HG02981 (cell line): ENCODE measurements at regions not wholly inside any gene's neighbourhood (a gene's known extent, or its start where the extent isn't known, plus 50 kb on each side); places are given as distances from the start of the nearest gene placed in this dataset.
"Not testable (repeated sequence)": the region's sequence is repeated elsewhere in the genome, so short reads cannot be mapped to it uniquely, and the experiment has no call there.

Source experiments
- ATAC-seq: cut with Tn5 transposase; IDR thresholded peaks from one replicate; pipeline ENCODE4 v1.9.1; 2021; ENCODE audit warnings: mild to moderate bottlenecking, moderate library complexity; ENCODE audit not compliant: unreplicated experiment

- ATAC-seq: no peak
Observed at GRCh38 chrX:131821945-131822622, 201.0 kb upstream of the STK26 start.

- no peak for ATAC-seq
Observed at GRCh38 chrX:131826572-131826971, 196.5 kb upstream of the STK26 start.

GRCh38 chrX:131827935-131828334 is 195.2 kb upstream of the STK26 start:
- ATAC-seq: peak; percentile 42

GRCh38 chrX:131828482-131828881 is 194.6 kb upstream of the STK26 start:
- no peak for ATAC-seq

- ATAC-seq: peak; percentile 71
Observed at GRCh38 chrX:131830400-131831184, 192.5 kb upstream of the STK26 start.

GRCh38 chrX:131831185-131831520 is 191.9 kb upstream of the STK26 start:
- ATAC-seq: no peak

DNA sequence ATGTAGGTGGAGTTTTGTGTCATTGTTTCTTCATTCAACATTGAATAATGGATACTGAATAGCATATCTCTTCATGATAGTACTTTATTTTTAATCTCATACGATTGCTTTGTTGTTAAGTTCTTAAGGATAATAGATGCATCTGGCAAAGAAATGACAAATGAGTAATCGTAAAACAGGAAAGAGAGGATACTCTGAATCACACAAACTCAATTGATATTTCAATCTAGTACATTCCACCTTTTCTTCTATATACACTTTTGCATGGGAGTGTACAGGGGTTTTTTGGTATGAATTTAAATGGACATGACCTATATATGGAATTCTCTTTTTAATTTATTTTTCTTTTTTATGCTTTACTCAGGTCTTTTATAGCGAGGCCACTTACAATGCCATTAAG is 186.9 kb upstream of the STK26 start:
- ATAC-seq: no peak

DNA sequence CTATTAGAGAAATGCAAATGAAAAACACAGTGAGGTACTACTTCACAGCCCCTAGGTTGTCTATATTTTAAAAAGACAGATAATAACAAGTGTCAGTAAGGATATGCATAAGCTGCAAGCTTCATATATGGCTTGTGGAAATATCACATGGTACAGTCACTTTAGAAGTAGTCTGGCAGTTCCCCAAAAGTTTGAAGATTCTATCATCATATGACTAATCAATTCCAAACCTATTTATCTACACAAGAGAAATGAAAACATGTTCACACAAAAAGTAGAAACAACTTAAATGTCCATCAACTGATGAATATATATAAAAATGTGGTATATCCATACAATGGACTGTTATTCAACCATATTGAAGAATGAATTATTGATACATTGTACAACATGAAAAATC is 185.8 kb upstream of the STK26 start:
- ATAC-seq: no peak

DNA sequence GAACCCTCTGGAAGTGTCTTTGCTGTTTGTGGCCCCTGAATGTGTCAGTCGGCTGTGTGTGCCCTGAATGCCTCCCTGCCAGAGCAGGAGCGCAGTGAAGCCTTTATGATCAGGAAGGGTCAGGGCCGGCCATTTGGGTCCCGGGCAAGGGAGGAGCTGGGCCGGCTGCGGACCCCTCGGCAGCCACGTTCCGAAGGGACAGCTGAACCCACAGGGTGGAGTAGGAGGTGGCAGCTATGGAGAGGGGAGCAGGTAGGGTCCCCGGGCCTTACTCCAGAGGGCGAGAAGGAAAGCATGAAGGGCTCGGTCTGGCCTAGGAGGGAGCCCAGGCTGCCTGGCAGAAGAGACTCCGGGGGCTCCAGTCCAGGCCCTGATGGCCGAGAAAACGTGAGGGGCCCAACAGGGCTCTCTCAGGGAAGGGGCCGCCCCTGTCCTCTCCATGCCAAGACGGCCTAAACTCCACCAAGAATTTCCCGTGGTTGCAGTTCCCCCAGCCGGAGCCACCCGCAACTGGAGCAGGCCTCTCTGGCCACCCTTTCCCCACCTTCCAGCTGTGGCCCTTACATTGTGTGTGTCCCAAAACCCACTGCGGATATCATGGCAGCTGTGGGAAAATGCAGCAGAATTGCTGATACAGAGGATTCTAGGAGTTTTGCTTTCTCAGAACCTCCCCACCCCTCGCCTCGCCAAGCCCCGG is 182.2 kb upstream of the STK26 start:
- no peak for ATAC-seq

GRCh38 chrX:131841496-131842437 is 181.3 kb upstream of the STK26 start:
- peak; percentile 75 for ATAC-seq

DNA sequence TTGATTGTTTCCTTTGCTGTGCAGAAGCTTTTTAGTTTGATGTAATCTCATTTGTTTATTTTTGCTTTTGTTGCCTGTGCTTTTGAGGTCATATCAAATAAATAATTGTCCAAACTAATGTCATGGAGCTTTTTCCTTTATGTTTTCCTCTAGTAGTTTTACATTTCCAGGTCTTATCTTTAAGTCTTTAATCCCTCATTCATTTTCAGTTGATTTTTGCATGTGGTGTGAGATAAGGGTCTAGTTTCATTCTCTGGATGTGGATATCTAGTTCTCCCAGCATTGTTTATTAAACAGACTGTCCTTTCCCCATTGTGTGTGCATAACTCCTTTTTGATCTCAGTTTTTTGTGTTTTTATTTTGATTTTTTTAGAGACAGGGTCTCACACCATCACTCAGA is 179.1 kb upstream of the STK26 start:
- no peak for ATAC-seq

DNA sequence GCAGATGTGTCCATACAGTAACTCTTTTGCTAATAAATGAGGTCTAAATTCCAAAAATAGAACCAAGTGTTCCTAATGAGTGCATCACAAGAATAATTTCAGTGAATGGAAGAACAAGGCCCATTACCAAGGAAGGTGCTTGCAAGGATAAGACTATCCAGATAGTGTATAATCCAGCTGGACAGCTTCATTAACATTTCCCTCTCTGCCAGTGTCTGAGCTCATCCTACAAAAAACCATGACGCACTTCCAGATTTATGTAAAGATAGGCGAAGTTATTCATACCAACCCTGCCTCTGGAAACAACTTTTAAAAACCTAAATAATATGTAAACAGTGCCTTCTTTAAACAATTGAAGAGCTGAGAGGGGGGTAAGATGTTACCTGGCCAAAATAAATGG is 177.9 kb upstream of the STK26 start:
- no peak for ATAC-seq

GRCh38 chrX:131845771-131846170 is 177.3 kb upstream of the STK26 start:
- no peak for ATAC-seq

GRCh38 chrX:131850964-131851363 is 172.1 kb upstream of the STK26 start:
- ATAC-seq: not testable (repeated sequence)

- no peak for ATAC-seq
Observed at GRCh38 chrX:131853440-131853839, 169.7 kb upstream of the STK26 start.

DNA sequence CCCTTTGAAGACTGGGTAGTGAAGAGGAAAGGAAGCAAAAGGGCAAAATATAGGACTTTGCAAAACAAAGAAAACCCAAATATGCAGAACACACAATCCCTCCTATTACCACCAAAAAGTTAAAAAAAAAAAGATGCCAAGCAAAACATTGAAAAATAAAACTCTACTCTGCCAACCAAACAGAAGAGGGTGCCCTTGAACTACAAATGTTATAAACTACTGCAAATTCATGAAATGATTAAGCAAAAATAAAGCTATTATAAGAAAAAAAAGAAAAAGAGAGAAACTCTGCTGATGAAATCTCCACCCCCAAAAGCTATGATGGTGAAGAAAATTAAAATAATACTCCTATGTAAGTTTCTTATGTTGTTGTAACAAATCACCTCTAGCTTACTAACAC is 168.5 kb upstream of the STK26 start:
- no peak for ATAC-seq

GRCh38 chrX:131861088-131861787 is 161.9 kb upstream of the STK26 start:
- no peak for ATAC-seq

DNA sequence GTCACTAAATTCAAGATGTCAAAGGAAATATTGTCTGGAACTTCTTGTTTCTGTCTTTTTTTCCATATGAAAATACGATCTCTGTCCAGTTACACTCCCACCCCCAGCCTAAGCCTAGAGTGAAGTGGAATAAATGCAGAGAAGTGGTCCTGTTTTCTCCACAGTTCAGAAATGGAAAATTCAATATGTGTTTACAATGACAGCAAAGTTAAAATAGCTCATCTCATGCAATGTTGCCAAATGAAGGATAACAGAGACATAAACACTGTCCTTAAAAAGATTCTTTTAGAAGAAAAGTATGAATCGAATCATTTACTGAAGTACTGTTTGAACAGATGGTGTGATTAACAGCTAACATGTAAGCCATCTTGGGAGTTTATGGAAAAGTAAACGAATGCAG is 160.8 kb upstream of the STK26 start:
- ATAC-seq: no peak

DNA sequence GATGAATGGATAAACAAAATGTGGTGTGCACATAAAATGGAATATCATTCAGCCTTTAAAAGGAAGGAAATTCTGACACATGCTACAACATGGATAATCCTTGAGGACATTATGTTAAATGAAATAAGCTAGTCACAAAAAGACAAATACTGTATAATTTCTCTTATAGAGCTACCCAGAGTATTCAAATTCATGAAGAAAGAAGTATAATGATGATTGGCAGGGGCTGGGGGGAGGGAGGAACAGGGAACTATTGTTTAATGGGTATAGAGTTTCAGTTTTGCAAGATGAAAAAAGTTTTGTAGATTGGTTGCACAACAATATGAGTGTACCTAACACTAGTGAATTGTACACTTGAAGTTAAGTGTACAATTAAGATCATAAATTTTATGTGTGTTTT is 153.9 kb upstream of the STK26 start:
- ATAC-seq: no peak

DNA sequence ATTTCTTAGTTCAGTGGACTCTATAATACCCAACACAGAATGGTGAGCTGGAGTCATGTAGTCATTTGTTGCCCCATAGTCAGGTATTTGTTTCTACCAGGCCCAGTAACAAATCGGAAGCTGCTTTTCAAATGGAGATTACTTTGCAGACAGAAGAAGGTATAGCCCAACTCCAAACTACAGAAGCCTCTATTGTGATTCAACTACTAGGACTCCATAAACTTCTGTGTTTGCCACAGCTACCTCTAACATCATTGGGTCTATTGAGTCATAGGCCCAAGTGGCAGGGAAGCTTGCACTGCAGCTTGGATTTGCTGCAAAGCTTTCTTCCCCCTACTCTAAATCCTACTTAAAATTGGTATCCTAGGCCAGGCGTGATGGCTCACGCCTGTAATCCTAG is 148.8 kb upstream of the STK26 start:
- ATAC-seq: no peak
